GM19372 (cell line): ENCODE measurements at regions not wholly inside any gene's neighbourhood (a gene's known extent, or its start where the extent isn't known, plus 50 kb on each side); places are given as distances from the start of the nearest gene placed in this dataset.

Source experiments
- ATAC-seq: cut with Tn5 transposase; IDR thresholded peaks from one replicate; pipeline ENCODE4 v1.9.1; 2021; ENCODE audit warnings: mild to moderate bottlenecking, low read depth, moderate library complexity; ENCODE audit not compliant: unreplicated experiment

- ATAC-seq, result no peak
Measured at GRCh38 chr10:59108886-59109288, 67.6 kb upstream of the PHYHIPL start.

DNA sequence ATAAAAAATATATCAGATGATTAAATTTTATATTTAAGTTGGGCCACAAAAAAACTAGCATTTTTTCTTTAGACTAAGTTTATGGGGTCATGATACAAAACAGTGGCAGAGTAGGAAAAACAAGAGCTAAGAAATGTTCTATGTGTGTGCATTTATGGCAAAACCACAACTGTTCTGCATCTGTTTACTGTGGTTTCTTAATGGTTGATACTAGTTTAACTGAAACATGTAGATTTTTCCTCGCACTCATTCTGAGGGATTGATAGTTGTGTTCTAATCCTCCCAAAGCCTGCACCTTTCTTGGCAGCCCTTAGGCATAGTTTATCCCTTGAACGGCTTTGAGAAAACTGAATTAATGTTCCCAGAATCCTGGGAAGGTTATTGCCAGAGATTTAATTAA, 66.6 kb upstream of the PHYHIPL start:
- no peak for ATAC-seq

GRCh38 chr10:59124187-59124586, 52.3 kb upstream of the PHYHIPL start:
- ATAC-seq, result no peak

DNA sequence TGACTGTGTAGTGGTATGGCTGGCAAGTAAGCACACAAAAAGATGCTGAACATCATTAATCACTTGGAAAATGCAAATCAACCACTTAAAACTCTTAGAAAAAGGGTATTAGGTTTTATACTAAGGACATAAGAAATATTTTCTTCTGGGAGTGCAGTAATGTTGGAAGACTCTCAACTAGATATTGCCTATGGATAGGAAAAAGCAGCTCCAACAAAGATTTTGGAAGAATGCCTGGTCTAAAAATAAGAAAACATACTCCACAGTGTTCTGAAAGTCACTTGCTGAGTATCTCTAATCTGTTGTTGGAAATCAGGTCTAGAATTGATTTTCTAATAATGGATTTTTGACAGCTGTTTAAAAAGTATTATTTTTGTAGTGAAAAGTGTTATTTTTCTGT, 50.8 kb upstream of the PHYHIPL start:
- no peak for ATAC-seq

- no peak for ATAC-seq
Measured at GRCh38 chr10:59126261-59126660, 50.2 kb upstream of the PHYHIPL start.
